ENCODE measurements at regions not wholly inside any gene's neighbourhood (a gene's known extent, or its start where the extent isn't known, plus 50 kb on each side); places are given as distances from the start of the nearest gene placed in this dataset.

GRCh38 chr20:51166489-51166888 lies 143.6 kb upstream of the KCNG1 start:
- no peaks in the 10 kb centered on the region for H3K27me3 ChIP-seq (ENCODE audit: control insufficient read depth, insufficient read depth, low read length)
- no peak overlapping the region for H3K4me3 ChIP-seq (ENCODE audit: low read length)
- H3K27ac ChIP-seq (ENCODE audit: low read length), result no peak overlapping the region
- H3K4me1 ChIP-seq (ENCODE audit: control insufficient read depth, low read depth, low read length), result no peaks in the 10 kb centered on the region
- no peak overlapping the region for H3K9ac ChIP-seq (ENCODE audit: low read length)
- no peaks in the 10 kb centered on the region for H3K9me3 ChIP-seq (ENCODE audit: control insufficient read depth, low read depth, low read length)
- no peaks in the 10 kb centered on the region for H3K36me3 ChIP-seq (ENCODE audit: control insufficient read depth, low read depth, low read length)

DNA sequence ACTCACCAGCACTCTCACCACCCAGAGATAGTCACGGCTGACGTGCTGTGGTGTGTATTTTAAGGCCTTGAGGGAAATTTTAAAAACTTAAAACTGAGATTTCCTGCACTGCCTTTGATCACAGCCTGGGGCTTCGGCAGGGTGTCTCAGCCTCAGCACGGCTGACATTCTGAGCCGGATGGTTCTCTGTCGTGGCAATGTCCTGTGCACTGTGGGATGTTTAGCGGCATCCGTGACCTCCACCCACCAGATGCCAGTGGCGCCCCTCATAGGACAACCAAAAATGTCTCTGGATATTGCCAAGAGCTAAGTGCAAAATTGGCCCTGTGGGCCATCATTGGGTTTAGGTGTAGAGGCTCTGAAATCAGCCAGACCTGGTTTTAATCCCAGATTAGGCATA lies 142.2 kb upstream of the KCNG1 start:
- Histone ChIP-seq H3K36me3 (ENCODE audit: control insufficient read depth, low read depth, low read length) (no peaks in the 10 kb centered on the region), H3K9ac (ENCODE audit: low read length) (no peak overlapping the region), H3K9me3 (ENCODE audit: control insufficient read depth, low read depth, low read length) (no peaks in the 10 kb centered on the region), H3K27me3 (ENCODE audit: control insufficient read depth, insufficient read depth, low read length) (no peaks in the 10 kb centered on the region), H3K27ac (ENCODE audit: low read length) (no peak overlapping the region), H3K4me1 (ENCODE audit: control insufficient read depth, low read depth, low read length) (no peaks in the 10 kb centered on the region), H3K4me3 (ENCODE audit: low read length) (no peak overlapping the region)

- Histone ChIP-seq H3K9ac (ENCODE audit: low read length) (no peak overlapping the region), H3K9me3 (ENCODE audit: control insufficient read depth, low read depth, low read length) (no peaks in the 10 kb centered on the region), H3K4me3 (ENCODE audit: low read length) (no peak overlapping the region), H3K27ac (ENCODE audit: low read length) (no peak overlapping the region), H3K36me3 (ENCODE audit: control insufficient read depth, low read depth, low read length) (no peaks in the 10 kb centered on the region), H3K27me3 (ENCODE audit: control insufficient read depth, insufficient read depth, low read length) (no peaks in the 10 kb centered on the region), H3K4me1 (ENCODE audit: control insufficient read depth, low read depth, low read length) (no peaks in the 10 kb centered on the region)
These were observed 141.8 kb upstream of the KCNG1 start for GRCh38 chr20:51164731-51165130.

- Histone ChIP-seq H3K4me3 (ENCODE audit: low read length) (no peak overlapping the region), H3K27ac (ENCODE audit: low read length) (no peak overlapping the region), H3K36me3 (ENCODE audit: control insufficient read depth, low read depth, low read length) (no peaks in the 10 kb centered on the region), H3K9me3 (ENCODE audit: control insufficient read depth, low read depth, low read length) (no peaks in the 10 kb centered on the region), H3K9ac (ENCODE audit: low read length) (no peak overlapping the region), H3K27me3 (ENCODE audit: control insufficient read depth, insufficient read depth, low read length) (no peaks in the 10 kb centered on the region), H3K4me1 (ENCODE audit: control insufficient read depth, low read depth, low read length) (no peaks in the 10 kb centered on the region)
These were observed 141.2 kb upstream of the KCNG1 start for GRCh38 chr20:51163996-51164600.

DNA sequence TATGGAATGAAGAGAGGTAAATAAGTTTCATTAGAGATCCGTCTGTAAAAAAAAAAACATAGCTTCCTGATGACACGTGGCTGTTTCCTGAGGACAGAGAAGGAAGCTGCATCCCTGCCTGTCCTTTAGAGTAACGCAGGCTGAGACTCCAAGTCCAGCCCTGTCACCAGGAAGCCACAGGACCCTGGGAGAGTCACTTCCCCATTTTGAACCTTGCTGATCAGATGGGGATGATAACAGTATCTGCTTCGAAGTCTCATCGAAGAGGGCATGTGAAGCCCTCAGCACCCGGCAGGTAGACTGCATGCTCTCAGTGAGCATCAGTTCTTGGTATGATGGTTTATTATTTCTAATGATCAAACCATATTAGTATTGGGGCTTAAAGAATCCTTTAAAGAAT lies 139.1 kb upstream of the KCNG1 start:
- Histone ChIP-seq H3K9ac (ENCODE audit: low read length) (no peak overlapping the region), H3K27me3 (ENCODE audit: control insufficient read depth, insufficient read depth, low read length) (no peaks in the 10 kb centered on the region), H3K4me3 (ENCODE audit: low read length) (no peak overlapping the region), H3K9me3 (ENCODE audit: control insufficient read depth, low read depth, low read length) (no peaks in the 10 kb centered on the region), H3K27ac (ENCODE audit: low read length) (no peak overlapping the region), H3K36me3 (ENCODE audit: control insufficient read depth, low read depth, low read length) (no peaks in the 10 kb centered on the region), H3K4me1 (ENCODE audit: control insufficient read depth, low read depth, low read length) (no peaks in the 10 kb centered on the region)

GRCh38 chr20:51160821-51161220 lies 137.9 kb upstream of the KCNG1 start:
- H3K36me3 ChIP-seq (ENCODE audit: control insufficient read depth, low read depth, low read length), result no peaks in the 10 kb centered on the region
- H3K4me1 ChIP-seq (ENCODE audit: control insufficient read depth, low read depth, low read length), result no peaks in the 10 kb centered on the region
- no peaks in the 10 kb centered on the region for H3K9me3 ChIP-seq (ENCODE audit: control insufficient read depth, low read depth, low read length)
- no peak overlapping the region for H3K9ac ChIP-seq (ENCODE audit: low read length)
- no peak overlapping the region for H3K27ac ChIP-seq (ENCODE audit: low read length)
- no peaks in the 10 kb centered on the region for H3K27me3 ChIP-seq (ENCODE audit: control insufficient read depth, insufficient read depth, low read length)
- no peak overlapping the region for H3K4me3 ChIP-seq (ENCODE audit: low read length)

- Histone ChIP-seq H3K9me3 (ENCODE audit: control insufficient read depth, low read depth, low read length) (no peaks in the 10 kb centered on the region), H3K4me3 (ENCODE audit: low read length) (no peak overlapping the region), H3K27ac (ENCODE audit: low read length) (no peak overlapping the region), H3K36me3 (ENCODE audit: control insufficient read depth, low read depth, low read length) (no peaks in the 10 kb centered on the region), H3K4me1 (ENCODE audit: control insufficient read depth, low read depth, low read length) (no peaks in the 10 kb centered on the region), H3K27me3 (ENCODE audit: control insufficient read depth, insufficient read depth, low read length) (no peaks in the 10 kb centered on the region), H3K9ac (ENCODE audit: low read length) (no peak overlapping the region)
These were observed 137.1 kb upstream of the KCNG1 start for GRCh38 chr20:51159981-51160380.

DNA sequence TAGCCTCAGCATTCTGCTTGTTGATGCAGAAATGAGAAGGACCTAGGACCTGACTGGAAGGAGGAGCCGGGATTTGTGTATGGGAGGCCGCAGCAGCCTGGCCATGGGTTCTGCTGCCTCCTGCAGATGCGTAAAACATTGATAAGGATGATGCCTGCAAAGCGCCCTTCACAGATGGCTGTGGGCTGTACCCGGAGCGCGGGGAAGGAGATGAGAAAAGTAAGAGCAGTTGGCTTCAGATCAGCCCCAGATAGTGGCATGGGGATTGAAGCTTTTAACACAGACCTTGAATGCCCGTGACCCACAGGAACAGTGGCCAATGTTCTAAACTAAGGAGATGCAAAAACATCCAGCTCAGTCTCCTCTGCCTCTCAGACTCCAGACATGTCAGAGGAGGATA lies 136.4 kb upstream of the KCNG1 start:
- no peaks in the 10 kb centered on the region for H3K27me3 ChIP-seq (ENCODE audit: control insufficient read depth, insufficient read depth, low read length)

DNA sequence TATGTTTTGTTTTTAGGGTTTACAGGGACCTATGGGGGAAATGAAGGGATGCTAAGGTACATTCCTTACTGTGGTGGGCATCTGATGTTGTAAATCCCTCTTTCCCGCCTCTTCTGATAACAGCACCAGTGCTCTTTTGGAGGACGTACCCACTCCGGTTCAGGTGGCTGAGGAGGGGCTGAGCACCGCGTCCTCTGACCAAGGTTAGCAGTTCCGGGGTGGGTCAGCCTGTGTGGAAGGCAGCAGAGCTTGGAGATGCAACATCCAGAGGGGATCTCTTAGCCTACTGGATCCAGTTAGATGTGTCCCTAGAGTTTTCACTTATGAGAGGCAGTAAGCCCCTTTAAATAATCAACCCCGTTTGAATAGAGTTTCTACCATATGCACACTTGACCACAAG lies 135.3 kb upstream of the KCNG1 start:
- no peak overlapping the region for H3K9ac ChIP-seq (ENCODE audit: low read length)
- no peak overlapping the region for H3K27ac ChIP-seq (ENCODE audit: low read length)
- H3K27me3 ChIP-seq (ENCODE audit: control insufficient read depth, insufficient read depth, low read length), result no peaks in the 10 kb centered on the region
- no peaks in the 10 kb centered on the region for H3K36me3 ChIP-seq (ENCODE audit: control insufficient read depth, low read depth, low read length)
- H3K4me3 ChIP-seq (ENCODE audit: low read length), result no peak overlapping the region
- H3K4me1 ChIP-seq (ENCODE audit: control insufficient read depth, low read depth, low read length), result no peaks in the 10 kb centered on the region
- no peaks in the 10 kb centered on the region for H3K9me3 ChIP-seq (ENCODE audit: control insufficient read depth, low read depth, low read length)

More for the DNA sequence above, 136.4 kb upstream of the KCNG1 start:
- no peak overlapping the region for H3K27ac ChIP-seq (ENCODE audit: low read length)
- no peaks in the 10 kb centered on the region for H3K4me1 ChIP-seq (ENCODE audit: control insufficient read depth, low read depth, low read length)
- H3K4me3 ChIP-seq (ENCODE audit: low read length), result no peak overlapping the region
- no peak overlapping the region for H3K9ac ChIP-seq (ENCODE audit: low read length)
- no peaks in the 10 kb centered on the region for H3K36me3 ChIP-seq (ENCODE audit: control insufficient read depth, low read depth, low read length)
- no peaks in the 10 kb centered on the region for H3K9me3 ChIP-seq (ENCODE audit: control insufficient read depth, low read depth, low read length)

DNA sequence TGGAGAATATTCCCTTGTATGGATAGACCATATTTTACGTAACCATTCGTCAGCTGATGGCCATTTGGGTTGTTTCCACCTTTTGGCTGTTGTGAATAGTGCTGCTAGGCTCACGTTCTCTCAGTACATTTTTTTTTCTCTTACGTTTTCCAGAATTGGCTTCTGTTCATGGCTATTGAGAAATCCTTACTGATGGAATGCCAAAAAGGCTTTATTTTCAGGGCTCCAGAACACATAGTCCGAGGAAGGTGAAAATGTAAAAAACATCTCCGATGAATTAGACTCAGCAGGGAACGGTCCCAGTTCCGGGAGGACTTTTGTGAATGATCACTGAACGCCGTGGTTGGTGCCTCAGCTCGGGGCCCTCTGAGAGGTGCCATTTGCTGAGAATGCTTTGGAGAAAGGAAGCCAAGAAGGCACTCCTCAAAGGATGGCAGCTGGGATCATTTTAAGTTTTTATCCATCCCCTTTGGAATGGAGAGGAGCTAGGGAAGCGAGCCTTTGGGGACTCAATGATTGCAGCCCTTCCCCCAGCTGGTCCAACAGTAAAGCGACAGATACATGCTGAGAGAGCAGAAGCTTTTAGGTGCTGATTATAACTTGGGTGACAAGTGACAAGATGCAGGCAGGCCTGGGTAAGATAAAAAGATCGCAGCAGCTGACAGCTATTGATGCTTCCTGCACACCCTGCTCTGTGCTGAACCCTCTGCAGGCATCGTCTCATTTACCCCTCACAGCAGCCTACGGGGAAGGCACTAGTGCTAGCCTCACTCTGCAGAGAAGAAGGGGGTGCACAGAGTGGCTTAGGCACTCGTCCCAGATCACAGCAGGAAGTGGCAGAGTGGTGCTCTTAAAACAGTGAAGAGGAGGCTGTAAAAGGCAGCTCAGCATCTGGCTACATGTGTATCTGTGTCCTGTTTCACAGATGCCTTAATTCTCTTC lies 133.4 kb upstream of the KCNG1 start:
- Histone ChIP-seq H3K4me1 (ENCODE audit: control insufficient read depth, low read depth, low read length) (no peaks in the 10 kb centered on the region), H3K9ac (ENCODE audit: low read length) (no peak overlapping the region), H3K36me3 (ENCODE audit: control insufficient read depth, low read depth, low read length) (no peaks in the 10 kb centered on the region), H3K9me3 (ENCODE audit: control insufficient read depth, low read depth, low read length) (no peaks in the 10 kb centered on the region), H3K27me3 (ENCODE audit: control insufficient read depth, insufficient read depth, low read length) (no peaks in the 10 kb centered on the region), H3K4me3 (ENCODE audit: low read length) (no peak overlapping the region), H3K27ac (ENCODE audit: low read length) (no peak overlapping the region)

DNA sequence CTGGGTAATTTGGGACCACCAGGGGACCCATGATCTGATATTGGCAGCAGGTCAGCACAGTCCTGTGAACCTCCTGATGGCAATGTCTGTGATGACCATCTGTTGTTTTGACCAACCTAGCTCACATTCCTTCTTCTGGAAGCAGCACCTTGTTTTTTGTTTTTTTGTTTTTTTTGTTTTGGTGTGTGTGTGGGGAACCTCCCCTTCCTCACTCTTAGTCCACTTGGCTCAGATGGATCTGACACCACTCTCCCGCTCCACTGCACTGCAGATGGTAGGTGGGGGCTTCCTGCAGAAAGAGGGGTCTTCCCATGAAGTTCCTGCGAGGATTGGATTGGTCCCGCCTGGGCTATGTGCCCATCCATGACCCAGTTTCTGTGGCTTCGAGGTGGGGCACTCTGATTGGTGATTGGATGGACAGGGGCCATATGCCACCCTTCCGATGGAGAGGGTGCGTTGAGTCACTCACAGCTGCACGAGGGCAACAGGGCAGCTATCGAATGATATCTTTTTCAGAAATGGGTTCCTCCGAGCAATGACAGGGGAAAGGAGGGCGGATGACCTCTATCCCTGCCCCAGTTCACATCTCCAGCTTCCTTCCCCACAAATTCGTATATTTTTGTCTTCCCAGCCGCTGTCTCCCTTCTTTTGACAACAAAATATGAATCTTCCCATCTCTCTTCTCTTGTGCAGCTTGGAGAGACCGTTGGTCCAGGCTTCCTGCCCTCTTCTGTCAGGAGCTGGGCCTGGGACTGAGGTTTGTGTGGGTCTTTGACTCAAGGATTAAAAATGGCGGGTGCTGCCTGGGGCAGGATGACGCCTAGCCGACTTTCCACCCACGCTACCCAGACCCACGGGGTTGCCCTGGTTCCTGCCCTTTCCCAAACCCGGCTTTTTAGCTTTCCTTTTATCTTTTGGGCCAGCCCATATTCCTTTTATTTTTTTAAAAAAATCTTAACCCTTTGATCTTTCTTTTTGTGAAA lies 132.1 kb upstream of the KCNG1 start:
- Histone ChIP-seq H3K9me3 (ENCODE audit: control insufficient read depth, low read depth, low read length) (no peaks in the 10 kb centered on the region), H3K27me3 (ENCODE audit: control insufficient read depth, insufficient read depth, low read length) (no peaks in the 10 kb centered on the region), H3K36me3 (ENCODE audit: control insufficient read depth, low read depth, low read length) (no peaks in the 10 kb centered on the region), H3K9ac (ENCODE audit: low read length) (no peak overlapping the region), H3K4me1 (ENCODE audit: control insufficient read depth, low read depth, low read length) (no peaks in the 10 kb centered on the region), H3K4me3 (ENCODE audit: low read length) (no peak overlapping the region), H3K27ac (ENCODE audit: low read length) (no peak overlapping the region)
